ENCODE measurements at regions not wholly inside any gene's neighbourhood (a gene's known extent, or its start where the extent isn't known, plus 50 kb on each side); places are given as distances from the start of the nearest gene placed in this dataset.
A peak's percentile ranks its signal among the peaks of the same experiment; 100 is the strongest.

DNA sequence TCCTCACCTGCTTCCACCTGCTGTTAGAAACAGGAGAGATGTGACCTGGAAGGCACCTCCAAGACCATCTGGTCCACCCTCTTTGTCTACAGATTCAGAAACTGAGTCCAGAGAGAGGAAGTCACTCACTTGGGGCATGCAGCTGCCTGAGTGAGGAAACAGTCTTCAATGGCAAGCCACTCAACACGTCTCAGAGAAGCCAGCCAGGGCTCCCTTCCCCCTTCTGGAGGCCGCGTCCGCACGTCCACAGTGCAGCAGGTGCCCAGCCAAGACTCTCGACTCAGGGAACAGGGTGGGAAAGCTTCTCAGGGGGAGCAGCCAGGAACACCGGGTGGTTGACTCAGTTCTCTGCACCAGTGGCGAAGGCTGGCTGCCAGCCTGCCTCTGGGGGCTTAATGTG is 201.7 kb downstream of the BCL11A start:
- H3K4me1 Mint-ChIP-seq, result peaks cover 95% of the 10 kb centered on the region
- H3K36me3 ChIP-seq (replicated peaks in 1 of 2; ENCODE audit: control extremely low read depth in 1 of 2, control insufficient read depth in 1 of 2, extremely low read depth in 1 of 2, insufficient read depth in 2 of 2, low read length in 1 of 2), result no peaks in the 10 kb centered on the region
- ChIA-PET POLR2A (interaction anchor here (0.5 to 5.3 kb wide), 12 partner anchors 10 to 1413 kb away, joined by 3 to 64 read pairs (median 4); partner anchors contain the start of gene BCL11A), CTCF (interaction anchor here (0.6 to 5.2 kb wide), 16 partner anchors 9 to 463 kb away, joined by 3 to 42 read pairs (median 6); no protein-coding TSS in a partner anchor)
- H3K4me3 ChIP-seq (ENCODE audit: control extremely low read depth in 1 of 5, extremely low read depth in 1 of 5, insufficient read depth in 1 of 5, low read depth in 2 of 5, low read length in 4 of 5), result no peak overlapping the region
- H3K27ac Mint-ChIP-seq, result peak overlapping the region; percentile 99
- H3K9me3 ChIP-seq (ENCODE audit: control extremely low read depth in 1 of 3, control insufficient read depth in 2 of 3, insufficient read depth in 1 of 3, low read length in 2 of 3), result peaks cover 0 to 9% (median 3%) of the 10 kb centered on the region in 3 donors
- TF ChIP-seq, protein P1, sequence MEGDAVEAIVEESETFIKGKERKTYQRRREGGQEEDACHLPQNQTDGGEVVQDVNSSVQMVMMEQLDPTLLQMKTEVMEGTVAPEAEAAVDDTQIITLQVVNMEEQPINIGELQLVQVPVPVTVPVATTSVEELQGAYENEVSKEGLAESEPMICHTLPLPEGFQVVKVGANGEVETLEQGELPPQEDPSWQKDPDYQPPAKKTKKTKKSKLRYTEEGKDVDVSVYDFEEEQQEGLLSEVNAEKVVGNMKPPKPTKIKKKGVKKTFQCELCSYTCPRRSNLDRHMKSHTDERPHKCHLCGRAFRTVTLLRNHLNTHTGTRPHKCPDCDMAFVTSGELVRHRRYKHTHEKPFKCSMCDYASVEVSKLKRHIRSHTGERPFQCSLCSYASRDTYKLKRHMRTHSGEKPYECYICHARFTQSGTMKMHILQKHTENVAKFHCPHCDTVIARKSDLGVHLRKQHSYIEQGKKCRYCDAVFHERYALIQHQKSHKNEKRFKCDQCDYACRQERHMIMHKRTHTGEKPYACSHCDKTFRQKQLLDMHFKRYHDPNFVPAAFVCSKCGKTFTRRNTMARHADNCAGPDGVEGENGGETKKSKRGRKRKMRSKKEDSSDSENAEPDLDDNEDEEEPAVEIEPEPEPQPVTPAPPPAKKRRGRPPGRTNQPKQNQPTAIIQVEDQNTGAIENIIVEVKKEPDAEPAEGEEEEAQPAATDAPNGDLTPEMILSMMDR (IDR thresholded peaks at IDR 0.05), result no peak
- TF ChIP-seq EZH2 (IDR thresholded peaks at IDR 0.05; ENCODE audit: borderline replicate concordance, insufficient read depth, low read depth, low read length, poor library complexity, severe bottlenecking), result no peak
- peak; percentile 11 for ATAC-seq (ENCODE audit: low read depth)
- H3K27me3 Mint-ChIP-seq, result no peaks in the 10 kb centered on the region
- peak overlapping the region; percentile 31 for H3K9ac ChIP-seq (ENCODE audit: low read length)
- peak; percentile 79 for DNase-seq
- peak overlapping the region; percentile 75 for H3K4me2 ChIP-seq (replicated peaks; ENCODE audit: low read depth, low read length, poor library complexity, severe bottlenecking)
- H3K79me2 ChIP-seq (ENCODE audit: control insufficient read depth, insufficient read depth, low read length), result peaks cover 8% of the 10 kb centered on the region
- H3K4me3 Mint-ChIP-seq, result peak overlapping the region; percentile 54
- peak overlapping the region; percentile 35 for H2AFZ ChIP-seq (ENCODE audit: insufficient read depth, low read depth, low read length, poor library complexity, severe bottlenecking)
- peak overlapping the region; percentile 95 for H3K27ac ChIP-seq (ENCODE audit: low read length in 2 of 2)
- WGBS (ENCODE audit: insufficient coverage), result 0% methylated on average over 4 of the region's 8 CpGs
- no peaks in the 10 kb centered on the region for H3K27me3 ChIP-seq (replicated peaks in 1 of 4; ENCODE audit: control extremely low read depth in 1 of 4, control insufficient read depth in 3 of 4, insufficient read depth in 4 of 4, low read length in 3 of 4)
- intact Hi-C loops (cut with micrococcal nuclease), result loop anchor here (1.0 to 5.0 kb wide), 6 partner anchors 33 to 465 kb away; no protein-coding TSS in a partner anchor
- H4K20me1 ChIP-seq (ENCODE audit: control insufficient read depth, insufficient read depth, low read length, poor library complexity, severe bottlenecking), result no peaks in the 10 kb centered on the region
- H3K9me3 Mint-ChIP-seq (ENCODE audit: insufficient read depth), result peaks cover 2% of the 10 kb centered on the region
- H3K4me1 ChIP-seq (ENCODE audit: control insufficient read depth in 2 of 2, insufficient read depth in 2 of 2, low read length in 2 of 2), result peaks cover 90 to 95% of the 10 kb centered on the region in 2 donors

DNA sequence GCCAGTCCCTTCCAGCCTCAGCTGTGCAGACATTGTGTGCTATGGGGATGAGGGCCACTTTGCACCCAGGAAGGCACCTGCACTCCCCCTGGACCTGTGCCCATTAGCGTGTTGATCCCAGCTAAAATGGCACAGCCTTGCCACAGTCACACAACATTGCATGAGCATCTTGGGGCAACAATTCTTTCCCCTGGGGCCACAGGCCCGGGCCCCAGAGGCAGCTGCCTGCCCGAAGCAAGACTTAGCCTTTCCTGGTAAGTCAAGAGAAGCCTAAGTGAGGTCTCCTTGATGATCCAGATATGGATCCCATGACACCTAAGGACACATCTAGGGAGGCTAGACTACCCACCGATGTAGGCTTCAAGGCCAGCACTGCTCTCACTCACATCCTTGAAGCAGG is 202.1 kb downstream of the BCL11A start:
- peak overlapping the region; percentile 31 for H3K9ac ChIP-seq (ENCODE audit: low read length)
- Mint-ChIP-seq H3K4me1 (peaks cover 92% of the 10 kb centered on the region), H3K9me3 (ENCODE audit: insufficient read depth) (peaks cover 2% of the 10 kb centered on the region), H3K27ac (peak overlapping the region; percentile 99), H3K27me3 (no peaks in the 10 kb centered on the region), H3K4me3 (peak overlapping the region; percentile 54)
- peak overlapping the region; percentile 95 for H3K27ac ChIP-seq (ENCODE audit: low read length in 2 of 2)
- ChIA-PET POLR2A (interaction anchor here (1.1 to 5.3 kb wide), 8 partner anchors 14 to 463 kb away, joined by 3 to 64 read pairs (median 6); partner anchors contain the start of gene BCL11A), CTCF (interaction anchor here (0.8 to 5.2 kb wide), 13 partner anchors 8 to 199 kb away, joined by 3 to 42 read pairs (median 6); no protein-coding TSS in a partner anchor)
- no peaks in the 10 kb centered on the region for H3K27me3 ChIP-seq (replicated peaks in 1 of 4; ENCODE audit: control extremely low read depth in 1 of 4, control insufficient read depth in 3 of 4, insufficient read depth in 4 of 4, low read length in 3 of 4)
- H2AFZ ChIP-seq (ENCODE audit: insufficient read depth, low read depth, low read length, poor library complexity, severe bottlenecking), result peak overlapping the region; percentile 35
- peaks cover 0 to 9% (median 3%) of the 10 kb centered on the region in 3 donors for H3K9me3 ChIP-seq (ENCODE audit: control extremely low read depth in 1 of 3, control insufficient read depth in 2 of 3, insufficient read depth in 1 of 3, low read length in 2 of 3)
- H4K20me1 ChIP-seq (ENCODE audit: control insufficient read depth, insufficient read depth, low read length, poor library complexity, severe bottlenecking), result no peaks in the 10 kb centered on the region
- intact Hi-C loops (cut with micrococcal nuclease), result loop anchor here (5.0 kb wide), 2 partner anchors 146 to 464 kb away; no protein-coding TSS in a partner anchor
- peaks cover 8% of the 10 kb centered on the region for H3K79me2 ChIP-seq (ENCODE audit: control insufficient read depth, insufficient read depth, low read length)
- peak overlapping the region; percentile 75 for H3K4me2 ChIP-seq (replicated peaks; ENCODE audit: low read depth, low read length, poor library complexity, severe bottlenecking)
- WGBS (ENCODE audit: insufficient coverage), result 4% methylated on average over 2 of the region's 4 CpGs
- TF ChIP-seq, protein P1 (IDR thresholded peaks at IDR 0.05), result no peak
- no peak for TF ChIP-seq EZH2 (IDR thresholded peaks at IDR 0.05; ENCODE audit: borderline replicate concordance, insufficient read depth, low read depth, low read length, poor library complexity, severe bottlenecking)
- H3K4me1 ChIP-seq (ENCODE audit: control insufficient read depth in 2 of 2, insufficient read depth in 2 of 2, low read length in 2 of 2), result peaks cover 85 to 94% of the 10 kb centered on the region in 2 donors
- DNase-seq, result no peak
- ATAC-seq (ENCODE audit: low read depth), result peak; percentile 3
- no peaks in the 10 kb centered on the region for H3K36me3 ChIP-seq (replicated peaks in 1 of 2; ENCODE audit: control extremely low read depth in 1 of 2, control insufficient read depth in 1 of 2, extremely low read depth in 1 of 2, insufficient read depth in 2 of 2, low read length in 1 of 2)
- H3K4me3 ChIP-seq (ENCODE audit: control extremely low read depth in 1 of 5, extremely low read depth in 1 of 5, insufficient read depth in 1 of 5, low read depth in 2 of 5, low read length in 4 of 5), result no peak overlapping the region
